Activated naive CD8-positive, alpha-beta T cell treated with anti-CD3 and anti-CD28 coated beads, Interleukin-2, amount 50 U/mL, for 24 hours (primary cell): ENCODE measurements at regions not wholly inside any gene's neighbourhood (a gene's known extent, or its start where the extent isn't known, plus 50 kb on each side); places are given as distances from the start of the nearest gene placed in this dataset.

Source experiments
- ATAC-seq: fragments of 150-1000 bp; cut with Tn5 transposase; one replicate; pipeline ENCODE4 v1.10.0; 2021
- DNase-seq: peaks from one replicate; pipeline ENCODE4 v3.0.0; 2021
- H3K27ac Mint-ChIP-seq: one replicate; pipeline ENCODE4 v1.8.0; 2021; ENCODE audit warnings: mild to moderate bottlenecking, mixed read lengths
- H3K27me3 Mint-ChIP-seq: one replicate; pipeline ENCODE4 v1.8.0; 2021; ENCODE audit warnings: mixed read lengths
- H3K36me3 Mint-ChIP-seq: one replicate; pipeline ENCODE4 v1.8.0; 2021; ENCODE audit warnings: low read depth, mixed read lengths
- H3K4me1 Mint-ChIP-seq: one replicate; pipeline ENCODE4 v1.8.0; 2021; ENCODE audit warnings: mixed read lengths
- H3K4me3 Mint-ChIP-seq: one replicate; pipeline ENCODE4 v1.8.0; 2021; ENCODE audit warnings: mild to moderate bottlenecking, moderate library complexity, mixed read lengths
- H3K9me3 Mint-ChIP-seq: one replicate; pipeline ENCODE4 v1.8.0; 2021; ENCODE audit warnings: mixed read lengths

DNA sequence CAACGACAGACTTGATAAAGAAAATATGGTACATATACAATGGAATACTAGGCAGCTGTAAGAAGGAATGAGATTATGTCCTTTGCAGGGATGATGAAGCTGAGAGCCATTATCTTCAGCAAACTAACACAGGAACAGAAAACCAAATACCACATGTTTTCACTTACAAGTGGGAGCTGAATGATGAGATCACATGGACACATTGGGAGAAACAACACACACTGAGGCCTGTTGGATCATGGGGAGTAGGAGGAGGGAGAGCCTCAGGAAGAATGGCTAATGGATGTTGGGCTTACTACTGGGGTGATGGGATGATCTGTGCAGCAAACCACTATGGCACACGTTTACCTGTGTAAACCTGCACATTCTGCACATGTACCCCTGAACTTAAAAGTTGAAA lies 209.7 kb downstream of the SPRY1 start:
- ATAC-seq = no peak
- DNase-seq = no peak
- Mint-ChIP-seq H3K4me1 (peaks cover 33% of the 10 kb centered on the region), H3K27me3 (no peaks in the 10 kb centered on the region), H3K27ac (no peak overlapping the region), H3K4me3 (no peak overlapping the region), H3K36me3 (no peaks in the 10 kb centered on the region), H3K9me3 (no peaks in the 10 kb centered on the region)

DNA sequence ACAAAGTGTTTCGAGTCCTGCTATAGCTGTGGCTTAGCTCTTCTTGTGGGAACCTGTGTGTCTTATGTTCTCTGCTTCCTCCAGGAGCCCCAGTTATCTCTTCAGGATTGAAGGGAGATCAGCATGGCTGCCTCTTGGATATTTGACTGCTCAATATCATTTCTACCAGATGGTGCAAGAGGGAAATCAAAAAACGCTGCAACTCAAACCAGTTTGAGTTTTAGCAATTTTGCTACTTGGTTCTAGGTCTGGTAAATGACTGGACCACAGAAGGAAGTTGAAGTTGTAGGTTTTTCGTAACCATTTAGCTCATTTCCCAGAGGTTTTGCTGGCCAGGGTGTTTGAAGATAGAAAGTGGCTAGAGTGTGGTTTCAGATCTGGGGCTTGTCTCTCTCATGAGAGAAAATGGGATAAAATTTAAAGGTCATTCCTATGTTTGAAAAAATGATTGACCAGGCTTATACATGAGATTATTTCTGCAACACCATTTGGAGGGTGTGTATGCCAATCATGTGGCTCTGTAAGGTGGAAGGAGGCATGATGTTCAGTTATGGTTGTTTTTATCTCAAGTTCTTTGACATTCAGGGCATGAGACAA lies 210.4 kb downstream of the SPRY1 start:
- Mint-ChIP-seq H3K9me3 (no peaks in the 10 kb centered on the region), H3K4me3 (no peak overlapping the region), H3K27ac (peak overlapping the region; percentile 57), H3K27me3 (no peaks in the 10 kb centered on the region), H3K4me1 (peaks cover 29% of the 10 kb centered on the region), H3K36me3 (no peaks in the 10 kb centered on the region)
- peak; percentile 57 for ATAC-seq
- no peak for DNase-seq

DNA sequence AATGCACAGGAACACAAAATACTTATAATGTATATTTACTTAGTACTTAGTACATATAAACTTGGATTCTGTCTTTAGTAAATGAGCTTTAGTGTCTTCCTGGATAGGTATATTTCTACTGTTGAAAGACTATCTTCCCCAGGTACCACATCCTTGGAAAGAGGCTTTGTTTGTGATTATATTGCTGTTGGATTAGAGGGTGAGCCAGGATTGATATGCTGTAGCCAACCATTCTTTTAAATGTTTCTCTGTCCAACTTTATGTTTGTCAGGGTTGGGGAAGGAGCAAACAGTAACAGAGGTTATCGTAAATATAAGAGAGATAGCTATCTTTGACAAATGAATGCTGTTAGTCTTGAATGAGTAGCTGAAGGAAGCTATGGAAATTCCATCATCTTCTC lies 213.2 kb downstream of the SPRY1 start:
- Mint-ChIP-seq H3K27me3 (no peaks in the 10 kb centered on the region), H3K4me1 (peaks cover 17% of the 10 kb centered on the region), H3K4me3 (no peak overlapping the region), H3K9me3 (no peaks in the 10 kb centered on the region), H3K27ac (no peak overlapping the region), H3K36me3 (no peaks in the 10 kb centered on the region)
- ATAC-seq = no peak
- no peak for DNase-seq

DNA sequence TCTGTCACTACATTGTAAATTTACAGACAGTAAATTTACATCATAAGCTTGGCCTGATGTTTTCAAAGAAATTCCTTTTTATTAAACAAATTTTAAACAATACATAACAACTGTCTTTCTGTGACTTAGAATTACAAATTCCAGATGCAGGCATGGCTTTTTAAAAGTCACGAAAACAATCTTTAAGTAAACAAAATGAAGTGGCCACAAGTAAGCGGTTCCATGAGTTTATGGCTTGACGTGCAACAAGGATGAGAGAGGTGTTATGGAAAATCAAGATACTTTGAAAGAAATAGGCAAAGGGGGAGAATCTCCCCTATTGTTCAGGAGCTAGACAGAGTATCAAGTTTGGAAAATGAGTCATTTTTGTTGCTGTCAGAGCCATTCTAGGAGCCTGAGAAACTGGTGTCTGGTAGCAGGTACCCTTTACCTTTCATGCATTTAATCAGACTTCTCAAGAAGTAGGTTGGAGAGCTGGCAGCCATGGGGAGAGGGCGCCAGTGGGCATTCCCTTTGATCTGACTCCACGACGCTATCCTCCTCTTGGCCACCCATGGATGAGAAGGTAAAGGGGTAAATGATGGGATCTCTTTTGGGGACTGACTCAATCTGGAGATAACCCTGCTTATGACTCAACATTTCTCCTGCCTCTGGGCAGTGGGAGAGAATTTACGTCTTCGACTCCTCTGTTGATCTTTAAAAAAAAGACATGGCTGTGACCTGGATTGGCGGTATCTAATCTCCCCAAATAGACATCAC lies 217.2 kb downstream of the SPRY1 start:
- DNase-seq (no peak), ATAC-seq (no peak)
- Mint-ChIP-seq H3K27ac (no peak overlapping the region), H3K36me3 (no peaks in the 10 kb centered on the region), H3K27me3 (no peaks in the 10 kb centered on the region), H3K4me1 (peaks cover 13% of the 10 kb centered on the region), H3K4me3 (no peak overlapping the region), H3K9me3 (no peaks in the 10 kb centered on the region)

DNA sequence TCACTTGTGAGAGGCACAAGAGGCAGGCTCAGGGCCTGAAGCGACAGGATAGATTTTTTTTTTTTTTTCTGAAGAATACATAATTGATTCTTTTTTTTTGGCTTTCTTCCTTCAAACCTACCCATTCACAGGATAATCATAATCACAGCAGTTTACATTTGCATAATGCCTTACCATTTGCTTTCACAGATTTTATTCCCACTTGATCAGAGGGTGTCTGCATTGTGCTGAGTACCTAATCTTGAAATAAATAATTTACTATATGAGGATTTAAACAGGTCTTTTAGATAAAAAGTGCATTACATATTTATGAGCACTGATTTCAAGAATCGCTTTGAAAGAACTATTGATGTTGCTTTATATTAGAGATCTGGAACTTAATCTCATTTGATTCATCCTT lies 219.3 kb downstream of the SPRY1 start:
- peaks cover 13% of the 10 kb centered on the region for H3K4me1 Mint-ChIP-seq
- H3K27me3 Mint-ChIP-seq = no peaks in the 10 kb centered on the region
- DNase-seq (no peak), ATAC-seq (no peak)
- no peak overlapping the region for H3K27ac Mint-ChIP-seq
- no peak overlapping the region for H3K4me3 Mint-ChIP-seq
- H3K36me3 Mint-ChIP-seq = no peaks in the 10 kb centered on the region
- no peaks in the 10 kb centered on the region for H3K9me3 Mint-ChIP-seq

DNA sequence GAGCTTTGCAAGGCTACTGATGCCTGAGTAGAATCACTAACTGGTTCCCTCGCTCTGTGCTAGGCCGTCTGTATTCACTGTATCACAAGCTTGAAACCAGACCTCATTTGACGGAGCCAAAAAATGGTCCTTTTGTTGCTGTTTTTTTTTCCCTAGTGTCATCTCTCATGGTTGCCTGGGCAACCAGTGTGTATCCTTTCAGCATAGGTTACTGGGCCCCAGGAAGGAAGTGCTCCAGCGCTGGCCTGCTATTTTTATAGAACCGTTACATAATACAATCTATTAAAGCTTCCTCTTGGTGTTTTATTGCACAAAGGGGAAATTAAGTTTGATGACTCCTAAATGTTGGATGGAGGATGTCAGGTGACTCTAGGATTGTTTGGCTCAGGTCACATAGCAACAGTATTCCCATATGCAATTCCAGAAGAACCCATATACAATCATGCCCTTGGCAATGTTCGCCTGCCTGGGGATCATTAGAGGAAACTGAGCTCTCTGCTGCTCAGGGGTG lies 220.4 kb downstream of the SPRY1 start:
- Mint-ChIP-seq H3K4me1 (peaks cover 16% of the 10 kb centered on the region), H3K9me3 (no peaks in the 10 kb centered on the region), H3K27me3 (no peaks in the 10 kb centered on the region), H3K27ac (no peak overlapping the region), H3K4me3 (no peak overlapping the region), H3K36me3 (no peaks in the 10 kb centered on the region)
- ATAC-seq (peak; percentile 84), DNase-seq (peak; percentile 20)

DNA sequence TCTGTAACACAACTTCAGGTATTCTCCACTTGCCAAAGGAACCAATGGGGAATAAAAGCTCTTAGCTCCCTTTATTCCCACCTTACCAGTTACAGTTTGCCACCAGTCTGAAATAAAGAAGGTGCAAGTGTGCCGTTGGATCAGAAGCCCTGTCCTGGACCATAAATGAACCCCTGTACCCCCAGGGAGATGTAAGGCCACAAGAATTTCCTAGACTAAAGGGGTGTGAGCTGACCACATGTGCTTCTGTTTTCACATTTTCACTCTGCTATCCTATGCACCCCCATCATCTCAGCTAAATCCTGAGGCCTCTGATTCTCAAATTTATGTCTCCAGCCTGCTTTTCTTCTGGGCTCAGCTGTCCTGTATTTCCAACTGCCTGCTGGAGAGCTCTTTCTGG lies 221.2 kb downstream of the SPRY1 start:
- Mint-ChIP-seq H3K27me3 (no peaks in the 10 kb centered on the region), H3K27ac (no peak overlapping the region), H3K4me3 (no peak overlapping the region), H3K9me3 (no peaks in the 10 kb centered on the region), H3K4me1 (peaks cover 18% of the 10 kb centered on the region), H3K36me3 (no peaks in the 10 kb centered on the region)
- DNase-seq (no peak), ATAC-seq (no peak)

DNA sequence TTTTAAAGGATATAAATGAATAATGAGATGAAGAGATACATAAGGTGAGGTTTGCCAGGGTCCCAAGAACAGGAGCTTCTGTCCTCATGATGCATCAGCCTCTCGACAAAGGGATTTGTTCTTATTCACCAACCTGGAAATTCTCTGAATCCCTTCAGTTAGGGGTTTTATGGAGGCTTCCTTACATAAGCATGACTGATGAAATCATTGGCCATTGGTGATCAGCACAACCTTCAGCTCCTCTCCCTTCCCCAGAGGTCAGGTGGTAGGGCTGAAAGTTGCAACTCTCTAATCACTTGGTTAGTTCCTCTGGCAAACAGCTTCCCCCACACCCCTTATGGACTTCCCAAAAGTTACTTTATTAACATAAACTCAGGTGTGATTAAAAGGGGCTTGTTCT lies 222.0 kb downstream of the SPRY1 start:
- no peaks in the 10 kb centered on the region for H3K27me3 Mint-ChIP-seq
- H3K4me3 Mint-ChIP-seq = no peak overlapping the region
- DNase-seq = no peak
- no peaks in the 10 kb centered on the region for H3K36me3 Mint-ChIP-seq
- no peaks in the 10 kb centered on the region for H3K9me3 Mint-ChIP-seq
- H3K4me1 Mint-ChIP-seq = peaks cover 18% of the 10 kb centered on the region
- ATAC-seq = no peak
- H3K27ac Mint-ChIP-seq = no peak overlapping the region

DNA sequence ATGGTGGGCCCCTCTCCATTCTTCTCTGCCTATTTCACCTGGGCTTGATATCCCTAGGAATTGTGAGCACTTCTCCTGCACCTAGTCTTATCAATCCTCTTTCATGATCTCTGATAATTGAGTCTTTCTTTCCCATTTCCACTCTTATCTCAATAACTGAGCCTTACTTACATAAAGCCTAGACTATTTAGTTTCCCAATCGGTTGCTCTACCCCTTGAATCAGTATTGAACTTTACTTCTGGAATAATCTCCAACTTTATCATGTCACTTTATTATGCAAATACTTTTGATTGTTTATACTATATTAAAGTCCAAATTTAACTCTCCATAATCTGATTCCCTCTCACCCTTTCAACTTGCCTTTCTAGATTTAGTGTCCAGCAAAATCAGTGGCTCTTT lies 222.7 kb downstream of the SPRY1 start:
- Mint-ChIP-seq H3K9me3 (no peaks in the 10 kb centered on the region), H3K27me3 (no peaks in the 10 kb centered on the region), H3K27ac (no peak overlapping the region), H3K36me3 (no peaks in the 10 kb centered on the region), H3K4me3 (no peak overlapping the region), H3K4me1 (peaks cover 18% of the 10 kb centered on the region)
- DNase-seq (no peak), ATAC-seq (no peak)

DNA sequence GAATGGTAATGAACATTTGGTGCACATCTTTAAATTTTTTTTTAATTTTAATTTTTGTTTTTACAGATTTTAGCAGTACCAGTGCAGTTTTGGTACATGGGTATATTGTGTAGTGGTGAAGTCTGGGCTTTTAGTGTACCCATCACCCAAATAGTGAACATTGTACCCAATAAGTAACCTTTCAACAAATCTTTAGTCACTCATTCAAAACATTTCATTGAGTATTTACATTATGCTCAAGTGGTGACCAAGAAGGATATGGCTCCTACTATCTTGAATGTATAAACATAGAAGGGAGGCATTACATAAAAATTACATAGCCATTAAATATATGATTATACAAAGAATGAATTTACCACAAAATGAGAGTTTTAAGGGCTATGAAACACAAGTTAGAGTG lies 223.3 kb downstream of the SPRY1 start:
- Mint-ChIP-seq H3K36me3 (peaks cover 2% of the 10 kb centered on the region), H3K27ac (no peak overlapping the region), H3K4me1 (peaks cover 19% of the 10 kb centered on the region), H3K27me3 (no peaks in the 10 kb centered on the region), H3K9me3 (no peaks in the 10 kb centered on the region), H3K4me3 (no peak overlapping the region)
- no peak for ATAC-seq
- DNase-seq = no peak

DNA sequence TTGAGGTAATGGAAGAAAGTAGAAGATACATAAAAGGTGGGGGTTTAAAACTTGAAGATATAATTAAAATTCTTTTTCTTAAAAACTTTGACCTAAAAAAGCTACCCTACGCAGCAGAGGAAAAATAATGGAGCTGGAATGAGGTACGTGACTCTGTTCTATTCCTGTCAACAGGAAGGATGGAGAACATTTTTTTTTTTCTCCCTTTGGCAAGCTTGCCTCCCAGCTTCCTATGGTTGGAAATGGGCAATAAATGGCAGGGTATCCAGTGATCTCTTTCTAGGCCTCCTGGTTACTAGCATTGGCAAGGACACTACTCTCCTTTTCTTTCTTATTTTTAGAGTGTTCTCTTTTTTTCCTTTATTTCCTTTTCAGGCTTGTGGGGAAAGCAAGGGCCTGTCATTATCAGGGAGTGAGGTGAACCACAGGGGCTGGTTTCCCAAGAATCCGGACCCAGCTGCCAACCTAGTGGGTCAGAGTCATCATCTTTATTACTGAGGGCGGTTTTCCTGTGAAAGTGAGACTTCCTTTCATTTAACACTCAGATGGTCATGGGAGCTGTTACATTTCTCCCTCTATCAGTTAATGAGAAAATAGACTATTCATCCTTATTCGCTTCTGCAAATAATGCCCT lies 224.6 kb downstream of the SPRY1 start:
- DNase-seq = no peak
- no peak overlapping the region for H3K27ac Mint-ChIP-seq

DNA sequence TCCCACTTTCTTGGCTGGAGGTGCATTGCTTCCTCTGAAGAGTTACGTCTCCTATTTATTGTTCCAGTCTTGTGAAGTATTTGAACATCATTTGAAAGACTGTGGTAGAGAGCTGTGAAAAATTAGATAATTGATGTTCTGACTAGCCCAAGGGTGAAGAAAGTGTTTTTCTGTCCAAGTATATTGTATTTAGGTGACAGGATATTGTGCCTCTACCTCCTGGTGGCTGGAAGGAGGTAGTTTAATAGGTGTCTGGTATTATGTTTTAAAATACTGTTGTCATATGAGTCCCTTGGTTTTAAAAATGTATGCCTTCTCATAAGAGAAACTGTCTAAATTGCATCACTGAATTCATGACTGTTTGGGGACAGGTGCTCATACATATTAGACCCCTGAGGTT lies 226.0 kb downstream of the SPRY1 start:
- ATAC-seq = no peak
- Mint-ChIP-seq H3K36me3 (peaks cover 2% of the 10 kb centered on the region), H3K4me1 (peaks cover 12% of the 10 kb centered on the region)

More for the DNA sequence above, 224.6 kb downstream of the SPRY1 start:
- no peak for ATAC-seq
- Mint-ChIP-seq H3K4me1 (peaks cover 23% of the 10 kb centered on the region), H3K9me3 (no peaks in the 10 kb centered on the region), H3K4me3 (no peak overlapping the region), H3K36me3 (peaks cover 2% of the 10 kb centered on the region), H3K27me3 (no peaks in the 10 kb centered on the region)

DNA sequence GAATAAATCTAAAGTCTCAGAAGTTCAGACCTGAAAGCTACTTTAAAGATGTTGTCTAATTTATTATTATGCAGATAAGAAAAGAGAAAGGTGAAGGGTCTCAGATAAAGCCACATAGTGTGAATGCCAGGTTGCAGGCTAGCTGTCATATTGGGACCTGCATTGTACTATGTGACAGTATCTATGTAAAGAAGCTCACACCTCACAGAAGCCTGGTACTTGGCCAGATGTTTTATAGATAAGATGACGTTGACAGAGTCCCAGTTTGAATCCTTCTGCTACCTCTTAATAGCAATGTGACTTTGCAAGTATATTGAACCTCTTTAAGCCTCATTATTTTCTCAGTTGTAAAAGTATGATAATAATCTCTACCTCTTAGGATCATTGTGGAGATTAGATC lies 227.0 kb downstream of the SPRY1 start:
- Mint-ChIP-seq H3K27ac (no peak overlapping the region), H3K27me3 (no peaks in the 10 kb centered on the region), H3K36me3 (peaks cover 2% of the 10 kb centered on the region), H3K4me1 (peaks cover 10% of the 10 kb centered on the region), H3K9me3 (no peaks in the 10 kb centered on the region), H3K4me3 (no peak overlapping the region)
- ATAC-seq (no peak), DNase-seq (no peak)

More for the DNA sequence above, 226.0 kb downstream of the SPRY1 start:
- DNase-seq = no peak
- H3K27me3 Mint-ChIP-seq = no peaks in the 10 kb centered on the region
- H3K4me3 Mint-ChIP-seq = no peak overlapping the region
- no peaks in the 10 kb centered on the region for H3K9me3 Mint-ChIP-seq
- no peak overlapping the region for H3K27ac Mint-ChIP-seq

DNA sequence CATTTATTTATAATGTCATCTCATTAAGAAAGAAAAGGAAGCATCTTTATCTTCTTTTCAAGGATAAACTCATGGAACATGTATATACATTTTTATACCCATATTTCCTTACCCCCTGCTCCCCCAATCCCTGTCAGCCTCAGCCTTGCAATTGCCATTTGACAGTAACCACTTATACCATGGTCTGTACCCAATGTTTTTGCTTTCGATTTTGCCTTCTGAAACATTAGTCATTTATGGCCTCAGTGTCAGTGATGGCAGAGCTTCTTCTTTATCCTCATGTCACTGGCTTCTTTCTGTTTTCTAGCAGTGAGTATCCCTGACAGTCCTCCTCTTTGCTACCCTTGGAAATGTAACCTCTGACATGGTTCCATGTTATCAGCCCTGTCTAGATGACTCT lies 228.4 kb downstream of the SPRY1 start:
- H3K9me3 Mint-ChIP-seq = no peaks in the 10 kb centered on the region
- peak; percentile 88 for ATAC-seq
- H3K4me3 Mint-ChIP-seq = no peak overlapping the region
- peaks cover 10% of the 10 kb centered on the region for H3K4me1 Mint-ChIP-seq
- H3K36me3 Mint-ChIP-seq = peaks cover 2% of the 10 kb centered on the region
- no peak overlapping the region for H3K27ac Mint-ChIP-seq
- no peaks in the 10 kb centered on the region for H3K27me3 Mint-ChIP-seq
- DNase-seq = no peak

DNA sequence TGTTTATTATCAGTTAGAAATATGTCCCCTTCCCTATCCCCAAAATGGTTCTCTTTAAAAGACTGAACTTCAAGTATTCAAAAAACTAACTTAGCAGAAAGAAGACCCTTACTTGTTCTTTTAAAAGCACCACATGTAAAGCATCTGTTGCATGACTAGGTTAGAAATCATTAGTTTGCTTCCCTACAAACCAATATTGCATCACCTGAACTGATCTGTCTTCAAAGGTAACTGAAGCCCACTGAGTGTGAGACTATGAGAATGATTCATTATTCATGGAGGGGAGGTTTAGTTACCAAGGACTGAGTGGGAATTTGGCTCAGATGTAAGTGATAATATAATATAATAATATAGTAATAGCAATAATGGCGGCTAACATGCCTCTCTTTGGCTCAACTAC lies 231.7 kb downstream of the SPRY1 start:
- H3K4me1 Mint-ChIP-seq = peaks cover 17% of the 10 kb centered on the region
- no peak for ATAC-seq
- peaks cover 2% of the 10 kb centered on the region for H3K36me3 Mint-ChIP-seq
- no peak overlapping the region for H3K4me3 Mint-ChIP-seq
- H3K9me3 Mint-ChIP-seq = no peaks in the 10 kb centered on the region
- DNase-seq = no peak
- H3K27me3 Mint-ChIP-seq = no peaks in the 10 kb centered on the region
- H3K27ac Mint-ChIP-seq = no peak overlapping the region
